Liver (tissue), 3 donors: ENCODE measurements at regions not wholly inside any gene's neighbourhood (a gene's known extent, or its start where the extent isn't known, plus 50 kb on each side); places are given as distances from the start of the nearest gene placed in this dataset.

Source experiments
- ATF3 ChIP-seq: IDR thresholded peaks from 2 replicates; pipeline ENCODE4 v1.6.1; 2016; ENCODE audit warnings: antibody characterized with exemption
- CTCF ChIP-seq: fragments of 150-350 bp; IDR thresholded peaks from 2 replicates; pipeline ENCODE4 v1.5.1; 2017; ENCODE audit warnings: improper control_type of control experiment, low read depth, low read length; ENCODE audit not compliant: missing input control
- EGR1 ChIP-seq, 2 donors: IDR thresholded peaks; 2 replicates each; pipeline ENCODE4 v1.6.1; 2016 to 2018; ENCODE audit warnings: antibody characterized with exemption in 2 of 2, low read depth in 2 of 2
- FOXA2 ChIP-seq: IDR thresholded peaks from 2 replicates; pipeline ENCODE4 v1.6.1; 2016; ENCODE audit warnings: antibody characterized with exemption
- GABPA ChIP-seq, 2 donors: IDR thresholded peaks in 1 of 2; conservative IDR thresholded peaks in 1 of 2; 2 replicates each; pipeline ENCODE4 v1.6.1; 2016; ENCODE audit warnings: antibody characterized with exemption in 2 of 2, mild to moderate bottlenecking in 1 of 2, moderate library complexity in 1 of 2
- HNF4A ChIP-seq, 2 donors: conservative IDR thresholded peaks; 2 replicates each; pipeline ENCODE4 v1.6.1; 2016; ENCODE audit warnings: antibody characterized with exemption in 2 of 2, mild to moderate bottlenecking in 2 of 2
- HNF4G ChIP-seq: IDR thresholded peaks from 2 replicates; pipeline ENCODE4 v1.6.1; 2016; ENCODE audit warnings: antibody characterized with exemption
- JUND ChIP-seq, 2 donors: IDR thresholded peaks; 2 replicates each; pipeline ENCODE4 v1.6.1; 2016; ENCODE audit warnings: antibody characterized with exemption in 2 of 2
- TAF1 ChIP-seq: conservative IDR thresholded peaks from 2 replicates; pipeline ENCODE4 v1.6.1; 2016; ENCODE audit warnings: antibody characterized with exemption, mild to moderate bottlenecking
- YY1 ChIP-seq: IDR thresholded peaks from 2 replicates; pipeline ENCODE4 v1.6.1; 2016; ENCODE audit warnings: antibody characterized with exemption, mild to moderate bottlenecking
- TF ChIP-seq, protein P1 (sequence below): IDR thresholded peaks from 2 replicates; pipeline ENCODE4 v1.6.1; 2016; ENCODE audit warnings: antibody characterized with exemption, mild to moderate bottlenecking
- donor health status: healthy.
- donor health status: healthy.

DNA sequence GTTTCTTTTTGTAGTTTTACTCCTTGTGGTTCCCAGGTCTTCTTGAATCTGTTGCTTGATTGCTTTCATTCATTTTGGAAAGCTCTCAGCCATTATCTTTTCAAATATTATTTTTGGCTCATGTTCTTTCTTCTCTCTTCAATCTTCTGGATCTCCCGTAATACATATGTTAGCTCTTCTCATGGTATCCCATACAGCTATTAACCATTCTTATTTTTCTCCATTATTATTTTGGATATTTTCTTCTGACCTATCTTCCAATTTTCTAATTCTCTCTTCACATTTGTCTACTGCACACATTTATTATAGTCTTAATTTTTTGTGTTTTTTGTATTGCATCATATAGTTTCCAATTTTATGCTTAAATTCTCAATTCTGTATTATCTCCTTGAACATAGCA, 123.9 kb upstream of the ARID2 start:
- TF ChIP-seq FOXA2: no peak
- TF ChIP-seq CTCF: no peak
- TF ChIP-seq JUND (IDR thresholded peaks at IDR 0.05): no peak
- TF ChIP-seq YY1: no peak
- no peak for TF ChIP-seq TAF1
- TF ChIP-seq GABPA (IDR thresholded peaks at IDR 0.05 in 1 of 2, conservative IDR thresholded peaks at IDR 0.05 in 1 of 2): no peak
- TF ChIP-seq HNF4G: no peak
- TF ChIP-seq HNF4A (conservative IDR thresholded peaks at IDR 0.05): no peak
- no peak for TF ChIP-seq ATF3
- TF ChIP-seq EGR1 (IDR thresholded peaks at IDR 0.05; ENCODE audit: low read depth in 2 of 2): no peak
- TF ChIP-seq, protein P1, sequence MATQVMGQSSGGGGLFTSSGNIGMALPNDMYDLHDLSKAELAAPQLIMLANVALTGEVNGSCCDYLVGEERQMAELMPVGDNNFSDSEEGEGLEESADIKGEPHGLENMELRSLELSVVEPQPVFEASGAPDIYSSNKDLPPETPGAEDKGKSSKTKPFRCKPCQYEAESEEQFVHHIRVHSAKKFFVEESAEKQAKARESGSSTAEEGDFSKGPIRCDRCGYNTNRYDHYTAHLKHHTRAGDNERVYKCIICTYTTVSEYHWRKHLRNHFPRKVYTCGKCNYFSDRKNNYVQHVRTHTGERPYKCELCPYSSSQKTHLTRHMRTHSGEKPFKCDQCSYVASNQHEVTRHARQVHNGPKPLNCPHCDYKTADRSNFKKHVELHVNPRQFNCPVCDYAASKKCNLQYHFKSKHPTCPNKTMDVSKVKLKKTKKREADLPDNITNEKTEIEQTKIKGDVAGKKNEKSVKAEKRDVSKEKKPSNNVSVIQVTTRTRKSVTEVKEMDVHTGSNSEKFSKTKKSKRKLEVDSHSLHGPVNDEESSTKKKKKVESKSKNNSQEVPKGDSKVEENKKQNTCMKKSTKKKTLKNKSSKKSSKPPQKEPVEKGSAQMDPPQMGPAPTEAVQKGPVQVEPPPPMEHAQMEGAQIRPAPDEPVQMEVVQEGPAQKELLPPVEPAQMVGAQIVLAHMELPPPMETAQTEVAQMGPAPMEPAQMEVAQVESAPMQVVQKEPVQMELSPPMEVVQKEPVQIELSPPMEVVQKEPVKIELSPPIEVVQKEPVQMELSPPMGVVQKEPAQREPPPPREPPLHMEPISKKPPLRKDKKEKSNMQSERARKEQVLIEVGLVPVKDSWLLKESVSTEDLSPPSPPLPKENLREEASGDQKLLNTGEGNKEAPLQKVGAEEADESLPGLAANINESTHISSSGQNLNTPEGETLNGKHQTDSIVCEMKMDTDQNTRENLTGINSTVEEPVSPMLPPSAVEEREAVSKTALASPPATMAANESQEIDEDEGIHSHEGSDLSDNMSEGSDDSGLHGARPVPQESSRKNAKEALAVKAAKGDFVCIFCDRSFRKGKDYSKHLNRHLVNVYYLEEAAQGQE: no peak
